HepG2 (cell line): ENCODE measurements at regions not wholly inside any gene's neighbourhood (a gene's known extent, or its start where the extent isn't known, plus 50 kb on each side); places are given as distances from the start of the nearest gene placed in this dataset.

Source experiments
- POLR2A ChIP-seq, 2 experiments: IDR thresholded peaks; 2 replicates each; pipeline ENCODE4 v1.6.1; 2011; ENCODE audit warnings: low read depth in 2 of 2, low read length in 2 of 2, mild to moderate bottlenecking in 1 of 2, moderate library complexity in 1 of 2; ENCODE audit not compliant: insufficient read depth in 1 of 2
- SP2 ChIP-seq: sonication (generic); formaldehyde crosslinking; IDR thresholded peaks from 2 replicates; pipeline ENCODE4 v1.5.1; 2020; ENCODE audit warnings: mild to moderate bottlenecking, missing genetic modification reagents
- TCF12 ChIP-seq, 2 experiments: fragments of 450-650 bp in 1 of 2; sonication (generic) in 1 of 2; formaldehyde crosslinking in 1 of 2; IDR thresholded peaks; 2 replicates each; pipeline versions ENCODE4 v1.6.1 to v1.8.0; 2017 to 2022; ENCODE audit warnings: antibody characterized with exemption in 1 of 2, mild to moderate bottlenecking in 1 of 2, missing genetic modification reagents in 1 of 2, moderate library complexity in 1 of 2

- TF ChIP-seq POLR2A (IDR thresholded peaks at IDR 0.05; ENCODE audit: insufficient read depth in 1 of 2, low read depth in 2 of 2, low read length in 2 of 2) (no peak), TCF12 (IDR thresholded peaks at IDR 0.05) (no peak), TCF12 (CRISPR knock-in tag; IDR thresholded peaks at IDR 0.05) (no peak), SP2 (CRISPR knock-in tag) (no peak)
Observed at GRCh38 chr3:34002569-34003100, 204.2 kb downstream of the PDCD6IP start.
